HG02884 (cell line): ENCODE measurements at regions not wholly inside any gene's neighbourhood (a gene's known extent, or its start where the extent isn't known, plus 50 kb on each side); places are given as distances from the start of the nearest gene placed in this dataset.
"Not testable (repeated sequence)": the region's sequence is repeated elsewhere in the genome, so short reads cannot be mapped to it uniquely, and the experiment has no call there.

Experiments
- ATAC-seq: cut with Tn5 transposase; IDR thresholded peaks from one replicate; pipeline ENCODE4 v1.9.1; 2021; ENCODE audit warnings: mild to moderate bottlenecking, moderate library complexity; ENCODE audit not compliant: unreplicated experiment

GRCh38 chr12:131430158-131430742 is 280.6 kb upstream of the SFSWAP start:
- no peak for ATAC-seq

- ATAC-seq = not testable (repeated sequence)
Measured at GRCh38 chr12:131431126-131431655, 279.7 kb upstream of the SFSWAP start.

- ATAC-seq = no peak
Measured at GRCh38 chr12:131432532-131433260, 278.2 kb upstream of the SFSWAP start.

- ATAC-seq = no peak
Measured at GRCh38 chr12:131434208-131435125, 276.4 kb upstream of the SFSWAP start.

DNA sequence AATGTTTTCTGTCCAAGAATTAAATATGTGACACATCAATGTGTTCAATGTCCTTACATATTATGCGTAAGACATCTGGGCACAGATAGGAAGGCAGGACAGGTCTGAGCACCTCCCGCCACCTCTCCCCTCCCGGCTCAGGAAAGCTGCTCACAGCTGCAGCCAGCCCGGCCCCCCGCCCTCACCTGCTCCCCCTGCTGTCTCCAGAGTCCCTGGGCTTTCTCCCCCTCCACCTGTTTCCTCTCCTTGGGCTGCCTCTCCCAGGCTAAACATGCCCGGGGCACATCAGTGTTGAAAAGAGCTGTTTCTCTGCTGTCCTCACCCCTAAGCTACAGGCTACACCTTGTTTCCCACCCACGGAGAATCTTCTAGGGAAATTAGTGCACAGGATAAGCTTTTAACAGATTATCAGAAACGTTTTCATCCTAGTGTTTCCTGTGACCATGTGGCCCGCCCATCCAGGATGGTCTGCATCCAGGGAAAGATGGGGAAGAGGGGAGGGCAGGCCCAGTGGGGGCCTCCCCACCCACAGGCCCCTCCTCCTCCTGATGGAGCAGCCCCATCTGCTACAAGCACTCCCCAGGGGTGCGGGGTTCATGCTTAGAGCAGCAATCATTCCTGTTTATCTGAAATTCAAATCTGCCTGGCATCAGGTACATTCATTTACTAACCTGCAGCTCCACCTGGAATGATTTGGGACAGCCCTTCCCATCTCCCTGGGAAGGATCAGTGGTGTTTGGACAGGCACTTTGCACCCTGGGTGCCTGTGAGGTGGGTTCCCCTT is 273.8 kb upstream of the SFSWAP start:
- ATAC-seq = no peak

- no peak for ATAC-seq
Measured at GRCh38 chr12:131437706-131438492, 273.0 kb upstream of the SFSWAP start.

DNA sequence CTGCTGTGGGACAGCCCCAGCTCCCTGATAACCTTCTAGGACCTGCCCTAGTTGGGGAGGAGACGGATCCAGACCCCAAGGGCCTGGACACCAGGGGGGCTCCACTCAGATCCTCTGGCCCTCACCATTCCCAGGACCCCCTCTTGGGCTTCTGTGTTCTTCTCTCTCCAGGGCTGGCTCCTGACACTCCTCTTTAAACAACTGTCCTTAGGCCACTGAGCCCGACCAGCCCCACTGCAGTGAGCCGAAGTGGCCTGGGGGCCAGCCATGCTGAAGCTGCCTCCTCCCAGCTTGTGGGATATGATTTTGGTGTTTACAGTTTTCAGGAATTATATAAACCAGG is 272.4 kb upstream of the SFSWAP start:
- not testable (repeated sequence) for ATAC-seq

GRCh38 chr12:131438881-131439280 is 272.0 kb upstream of the SFSWAP start:
- no peak for ATAC-seq

GRCh38 chr12:131439752-131440151 is 271.1 kb upstream of the SFSWAP start:
- not testable (repeated sequence) for ATAC-seq

- not testable (repeated sequence) for ATAC-seq
Measured at GRCh38 chr12:131440209-131441059, 270.5 kb upstream of the SFSWAP start.

DNA sequence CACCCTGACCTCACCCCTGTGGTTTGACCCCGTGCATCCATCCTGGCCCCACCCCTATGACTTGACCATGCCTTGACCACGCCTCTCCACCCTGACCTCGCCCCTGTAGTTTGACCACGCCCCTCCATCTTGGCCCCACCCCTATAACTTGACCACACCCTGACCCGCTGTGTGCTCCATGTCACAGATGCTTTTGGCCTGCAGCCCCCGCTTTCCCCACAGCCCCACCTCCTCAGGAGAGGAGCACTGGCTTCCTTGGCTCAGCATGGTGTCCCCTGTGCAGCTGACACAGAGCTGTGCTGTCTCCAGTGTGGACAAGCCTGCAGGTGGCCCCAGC is 269.9 kb upstream of the SFSWAP start:
- ATAC-seq = no peak

GRCh38 chr12:131441638-131442336 is 269.1 kb upstream of the SFSWAP start:
- no peak for ATAC-seq

DNA sequence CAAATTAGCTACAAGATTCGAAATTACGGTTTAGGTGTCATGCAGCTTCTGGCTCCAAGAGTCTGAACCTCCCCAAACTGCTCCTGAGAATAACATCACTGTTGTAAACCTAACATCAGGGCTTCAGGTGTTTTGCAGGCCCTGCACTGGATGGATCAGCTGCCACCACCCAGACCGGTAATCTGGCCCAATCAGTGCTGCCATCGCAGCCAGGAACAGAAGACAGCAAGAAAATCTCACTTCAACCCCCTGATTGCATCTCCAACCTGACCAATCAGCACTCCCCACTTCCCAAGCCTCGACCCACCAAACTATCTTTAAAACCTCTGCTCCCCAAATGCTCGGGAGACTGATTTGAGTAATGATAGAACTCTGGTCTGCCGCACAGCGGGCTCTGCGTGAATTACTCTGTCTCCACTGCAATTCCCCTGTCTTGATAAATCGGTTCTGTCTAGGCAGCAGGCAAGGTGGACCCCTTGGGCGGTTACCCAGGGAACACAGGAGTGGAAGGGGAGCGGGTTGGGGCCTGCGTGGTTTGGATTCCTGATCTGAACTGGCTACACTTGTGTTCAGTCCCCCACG is 268.5 kb upstream of the SFSWAP start:
- ATAC-seq = no peak

GRCh38 chr12:131443019-131444000 is 267.6 kb upstream of the SFSWAP start:
- ATAC-seq = no peak

- no peak for ATAC-seq
Measured at GRCh38 chr12:131444220-131445164, 266.4 kb upstream of the SFSWAP start.
